ENCODE measurements at regions not wholly inside any gene's neighbourhood (a gene's known extent, or its start where the extent isn't known, plus 50 kb on each side); places are given as distances from the start of the nearest gene placed in this dataset.
"Not testable (repeated sequence)": the region's sequence is repeated elsewhere in the genome, so short reads cannot be mapped to it uniquely, and the experiment has no call there.

DNA sequence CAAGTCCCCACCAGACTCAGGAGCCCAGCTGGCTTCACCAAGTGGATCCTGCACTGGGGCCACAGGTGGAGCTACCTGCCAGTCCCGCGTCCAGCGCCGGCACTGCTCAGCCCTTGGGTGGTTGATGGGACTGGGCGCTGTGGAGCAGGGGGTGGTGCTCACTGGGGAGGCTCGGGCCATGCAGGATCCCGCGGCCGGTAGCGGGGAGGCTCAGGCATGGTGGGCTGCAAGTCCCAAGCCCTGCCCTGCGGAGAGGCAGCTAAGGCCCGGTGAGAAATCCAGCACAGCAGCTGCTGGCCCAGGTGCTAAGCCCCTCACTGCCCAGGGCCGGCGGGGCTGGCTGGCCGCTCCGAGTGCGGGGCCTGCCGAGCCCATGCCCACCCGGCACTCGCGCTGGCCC, 143.1 kb upstream of the ALDH3B2 start:
- TF ChIP-seq, protein P1, sequence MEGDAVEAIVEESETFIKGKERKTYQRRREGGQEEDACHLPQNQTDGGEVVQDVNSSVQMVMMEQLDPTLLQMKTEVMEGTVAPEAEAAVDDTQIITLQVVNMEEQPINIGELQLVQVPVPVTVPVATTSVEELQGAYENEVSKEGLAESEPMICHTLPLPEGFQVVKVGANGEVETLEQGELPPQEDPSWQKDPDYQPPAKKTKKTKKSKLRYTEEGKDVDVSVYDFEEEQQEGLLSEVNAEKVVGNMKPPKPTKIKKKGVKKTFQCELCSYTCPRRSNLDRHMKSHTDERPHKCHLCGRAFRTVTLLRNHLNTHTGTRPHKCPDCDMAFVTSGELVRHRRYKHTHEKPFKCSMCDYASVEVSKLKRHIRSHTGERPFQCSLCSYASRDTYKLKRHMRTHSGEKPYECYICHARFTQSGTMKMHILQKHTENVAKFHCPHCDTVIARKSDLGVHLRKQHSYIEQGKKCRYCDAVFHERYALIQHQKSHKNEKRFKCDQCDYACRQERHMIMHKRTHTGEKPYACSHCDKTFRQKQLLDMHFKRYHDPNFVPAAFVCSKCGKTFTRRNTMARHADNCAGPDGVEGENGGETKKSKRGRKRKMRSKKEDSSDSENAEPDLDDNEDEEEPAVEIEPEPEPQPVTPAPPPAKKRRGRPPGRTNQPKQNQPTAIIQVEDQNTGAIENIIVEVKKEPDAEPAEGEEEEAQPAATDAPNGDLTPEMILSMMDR (IDR thresholded peaks at IDR 0.05), result not testable (repeated sequence)
- not testable (repeated sequence) for TF ChIP-seq POLR2A (IDR thresholded peaks at IDR 0.05)

Data from right lobe of liver (tissue), 4 donors.